Fibroblast of skin of scalp (primary cell): ENCODE measurements at regions not wholly inside any gene's neighbourhood (a gene's known extent, or its start where the extent isn't known, plus 50 kb on each side); places are given as distances from the start of the nearest gene placed in this dataset.
A peak's percentile ranks its signal among the peaks of the same experiment; 100 is the strongest.

Experiments
- DNase-seq: peaks from one replicate; pipeline ENCODE4 v3.0.0-alpha.2; 2013

GRCh38 chr11:30811226-30811755, 225.1 kb upstream of the MPPED2 start:
- DNase-seq: no peak

GRCh38 chr11:30810116-30810515, 224.0 kb upstream of the MPPED2 start:
- DNase-seq: no peak

- no peak for DNase-seq
Measured at GRCh38 chr11:30801357-30801756, 215.2 kb upstream of the MPPED2 start.

GRCh38 chr11:30800904-30801303, 214.8 kb upstream of the MPPED2 start:
- no peak for DNase-seq

- DNase-seq: no peak
Measured at GRCh38 chr11:30798547-30799236, 212.5 kb upstream of the MPPED2 start.

DNA sequence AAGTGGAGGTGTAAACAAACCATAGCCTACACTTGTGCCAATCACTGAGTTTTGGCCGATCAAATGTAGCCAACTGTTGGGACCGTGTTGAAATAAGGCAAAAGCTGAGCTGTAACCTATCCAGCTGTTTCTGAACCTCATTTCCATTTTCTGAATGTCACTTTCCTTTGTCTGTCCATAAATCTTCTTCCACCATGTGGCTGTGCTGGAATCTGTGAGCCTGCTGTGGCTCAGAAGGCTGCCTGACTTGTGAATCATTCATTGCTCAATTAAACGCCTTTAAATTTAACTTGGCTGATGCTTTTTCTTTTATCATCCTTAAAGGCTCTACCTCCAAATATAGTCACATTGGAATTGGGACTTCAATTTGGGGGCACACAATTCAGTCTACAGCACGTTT, 203.1 kb upstream of the MPPED2 start:
- peak; percentile 80 for DNase-seq

DNA sequence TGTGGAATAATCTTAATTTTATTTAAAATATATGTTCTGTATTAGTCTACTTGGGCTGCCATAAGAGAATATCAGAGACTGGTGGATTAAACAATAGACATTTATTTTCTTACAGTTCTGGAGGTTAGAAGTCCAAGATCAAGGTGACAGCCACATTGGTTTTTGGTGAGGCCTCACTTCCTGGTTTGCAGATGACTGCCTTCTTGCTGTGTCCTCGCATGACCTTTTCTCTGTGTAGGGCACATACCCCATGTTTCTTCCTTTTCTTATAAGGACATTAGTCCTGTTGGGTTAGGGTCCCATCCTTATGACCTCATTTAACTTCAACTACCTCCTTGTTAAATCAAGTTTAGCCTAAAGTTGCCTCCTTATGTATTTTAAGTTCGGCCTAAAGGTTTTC, 202.7 kb upstream of the MPPED2 start:
- DNase-seq: peak; percentile 21

GRCh38 chr11:30786256-30787110, 200.3 kb upstream of the MPPED2 start:
- DNase-seq: peak; percentile 27

DNA sequence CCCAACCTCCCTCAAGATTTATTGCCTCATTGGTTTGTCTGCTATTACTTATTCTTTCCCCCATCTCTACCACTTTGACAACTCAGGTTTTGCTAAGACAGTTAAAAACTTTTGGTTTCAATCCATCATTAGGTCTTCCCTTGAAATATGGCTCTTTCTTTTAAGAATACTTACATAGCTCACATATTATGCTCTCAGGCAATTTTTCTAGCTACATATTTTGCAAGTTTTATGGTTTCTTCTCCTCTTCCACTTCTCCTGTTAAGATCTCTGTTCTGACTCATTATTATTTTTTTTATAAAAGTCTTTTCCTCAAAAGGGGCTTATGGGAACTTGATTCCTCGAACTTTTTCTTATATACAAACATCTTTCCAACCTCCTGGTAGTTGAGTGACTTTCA, 192.4 kb upstream of the MPPED2 start:
- DNase-seq: peak; percentile 13

DNA sequence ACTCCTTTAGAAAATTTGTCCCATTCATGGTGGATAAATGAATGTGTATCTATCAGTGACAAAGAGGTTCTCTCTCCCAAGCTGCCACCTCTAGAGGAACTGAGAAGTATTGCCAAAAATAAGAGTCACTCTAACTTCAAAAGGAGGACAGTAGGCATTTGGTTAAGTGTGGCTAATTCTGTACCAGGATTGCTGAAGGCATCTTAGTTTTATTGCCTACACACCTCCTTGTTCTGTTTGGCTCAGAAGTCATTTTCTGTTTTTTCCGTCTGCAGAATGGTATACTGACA, 189.0 kb upstream of the MPPED2 start:
- no peak for DNase-seq

DNA sequence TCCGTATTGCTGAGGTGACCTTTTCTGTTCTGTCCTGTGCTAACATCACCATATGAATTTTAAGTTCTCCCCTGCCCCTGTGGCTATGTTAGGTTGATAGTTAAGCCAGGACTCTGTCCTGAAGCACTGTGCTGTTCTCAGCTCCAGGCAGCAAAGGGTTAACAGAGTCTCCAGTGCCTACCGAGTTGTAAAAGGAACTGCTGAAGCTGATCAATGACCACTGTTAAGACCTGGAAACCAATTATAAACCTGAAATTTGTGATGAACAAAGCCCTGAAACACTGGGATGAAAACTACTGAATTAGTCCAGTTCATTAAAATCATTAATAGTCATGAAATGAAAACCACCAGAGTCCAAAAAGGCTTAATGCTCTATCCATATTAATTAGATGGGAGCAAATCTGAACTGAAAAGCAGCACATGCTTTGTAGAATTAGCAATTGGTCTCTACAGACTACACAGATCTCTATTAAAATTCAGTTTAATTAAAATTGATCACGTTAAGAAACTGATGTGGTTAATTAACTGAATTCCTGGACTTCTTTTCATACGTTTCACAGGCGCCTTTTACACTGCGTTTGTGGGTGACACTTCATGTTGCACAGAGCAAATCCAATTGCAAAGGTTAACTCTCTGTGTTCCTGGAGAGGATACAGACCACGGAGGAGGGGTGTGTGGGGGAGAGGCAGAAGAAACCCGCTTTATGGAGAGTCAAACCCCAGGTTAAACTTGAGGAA, 188.5 kb upstream of the MPPED2 start:
- no peak for DNase-seq

DNA sequence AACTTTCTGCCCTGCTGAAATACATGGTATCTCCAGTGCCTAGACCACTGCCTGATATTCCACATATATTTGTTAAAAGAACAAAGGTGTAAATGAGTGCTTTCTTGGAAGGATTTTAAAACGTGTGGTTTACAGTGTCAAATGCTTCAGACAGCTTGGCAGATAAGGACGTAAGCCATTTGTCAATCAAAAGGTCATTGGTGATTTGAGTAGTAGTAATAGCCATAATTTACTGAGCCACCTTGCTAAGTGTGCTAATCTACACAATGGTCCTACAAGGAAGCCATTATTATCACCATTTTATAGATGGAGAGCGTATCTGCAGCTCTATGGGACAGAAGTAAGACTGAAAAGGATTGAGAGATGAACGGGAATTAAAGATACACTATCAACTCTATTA, 186.8 kb upstream of the MPPED2 start:
- DNase-seq: no peak

DNA sequence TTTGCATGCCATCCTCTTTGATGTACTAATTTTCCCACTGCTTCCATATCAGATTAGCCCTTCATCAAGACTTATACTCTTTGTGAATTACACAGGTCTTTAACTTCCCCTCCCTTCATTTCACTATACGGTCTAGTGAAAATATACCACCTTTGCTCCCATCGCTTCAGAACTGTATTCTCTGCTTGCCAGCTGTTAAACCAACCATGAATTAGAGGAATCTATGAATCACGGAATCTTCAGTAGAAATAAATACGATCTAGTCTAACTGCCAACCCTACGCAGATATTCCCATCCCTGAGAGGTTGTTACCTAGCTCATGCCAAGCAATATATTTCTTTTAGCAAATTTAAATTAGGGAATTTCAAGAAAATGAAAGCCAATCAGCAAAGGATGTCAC, 177.8 kb upstream of the MPPED2 start:
- no peak for DNase-seq

DNA sequence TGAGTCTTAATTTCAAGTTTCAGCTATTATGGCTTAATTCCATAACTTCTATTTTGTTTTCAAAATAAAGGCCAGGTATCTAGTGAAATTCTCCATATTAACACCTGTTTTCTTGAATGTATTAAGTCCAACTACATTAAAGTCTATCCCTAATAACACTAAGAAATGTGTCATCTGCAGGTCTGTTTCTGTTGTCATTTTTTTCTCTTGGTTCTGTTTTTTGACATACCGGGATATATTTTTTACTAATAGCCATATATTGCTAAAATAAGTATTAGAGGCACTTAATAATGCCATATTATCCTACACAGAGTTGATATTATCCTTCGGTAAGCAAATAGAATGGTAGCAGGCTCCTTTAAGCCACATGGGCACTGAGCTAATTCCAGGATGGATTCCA, 176.0 kb upstream of the MPPED2 start:
- DNase-seq: no peak

DNA sequence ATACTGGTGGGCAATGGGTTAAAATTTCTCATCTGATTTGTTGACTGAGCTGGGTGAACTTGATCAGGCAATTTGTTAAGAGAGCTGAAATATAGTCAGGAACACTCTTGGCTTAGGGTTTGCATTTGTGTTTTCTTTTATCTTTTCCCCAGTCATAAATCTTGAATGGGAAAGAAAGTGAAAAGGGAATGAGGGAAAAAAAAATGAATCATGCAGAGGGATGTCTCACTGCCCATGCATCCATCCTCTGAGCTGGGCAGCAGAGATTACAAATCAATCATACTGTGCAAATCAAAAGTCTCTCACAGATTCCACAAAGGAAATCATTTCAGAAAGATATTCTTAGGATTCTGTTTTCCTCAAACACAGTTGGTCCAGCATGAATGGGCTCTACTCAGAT, 174.2 kb upstream of the MPPED2 start:
- no peak for DNase-seq

DNA sequence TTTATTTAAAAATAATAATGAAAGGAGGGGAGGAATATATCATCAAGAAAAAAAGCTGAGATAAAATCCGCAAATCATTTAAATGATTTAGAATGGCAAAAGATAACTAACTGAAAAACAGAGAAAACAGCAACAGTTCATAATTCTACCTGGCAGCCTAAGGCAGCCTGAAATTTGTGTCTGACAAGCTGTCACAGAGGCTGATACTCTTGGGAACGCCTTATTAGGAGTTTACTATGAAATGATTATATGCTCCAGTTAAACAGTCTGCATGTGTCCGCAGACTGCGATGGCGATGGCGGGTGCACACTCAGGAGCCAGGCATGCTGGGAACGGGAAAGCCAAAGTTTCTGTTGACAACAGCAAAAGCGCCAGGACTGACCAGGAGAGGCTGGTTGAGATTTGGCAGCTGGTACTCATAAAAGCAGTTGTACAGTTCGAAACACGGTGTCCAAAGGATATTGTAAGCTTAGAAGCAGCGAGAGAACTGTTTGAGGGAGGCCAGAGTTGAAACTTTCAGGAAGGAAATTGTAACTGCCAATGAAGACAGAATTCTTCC, 172.9 kb upstream of the MPPED2 start:
- DNase-seq: no peak

DNA sequence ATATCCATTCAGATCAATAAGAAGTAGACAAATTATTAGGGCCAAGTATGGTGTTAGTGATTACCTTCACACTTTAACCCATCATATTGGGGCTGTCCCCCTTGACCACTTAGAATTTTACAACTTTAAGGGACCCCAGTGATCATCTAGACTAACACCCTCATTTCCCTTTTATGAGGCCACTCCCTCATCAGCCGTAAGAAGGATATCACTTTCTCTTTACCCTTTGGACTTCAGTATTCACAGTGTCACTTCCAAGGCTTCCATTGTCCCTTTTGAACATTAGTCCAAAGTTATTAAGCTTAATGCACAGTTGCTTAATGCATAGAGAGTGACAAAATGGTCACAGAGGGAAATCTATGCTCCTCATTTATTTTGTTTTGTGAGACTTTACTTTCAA, 172.4 kb upstream of the MPPED2 start:
- no peak for DNase-seq

DNA sequence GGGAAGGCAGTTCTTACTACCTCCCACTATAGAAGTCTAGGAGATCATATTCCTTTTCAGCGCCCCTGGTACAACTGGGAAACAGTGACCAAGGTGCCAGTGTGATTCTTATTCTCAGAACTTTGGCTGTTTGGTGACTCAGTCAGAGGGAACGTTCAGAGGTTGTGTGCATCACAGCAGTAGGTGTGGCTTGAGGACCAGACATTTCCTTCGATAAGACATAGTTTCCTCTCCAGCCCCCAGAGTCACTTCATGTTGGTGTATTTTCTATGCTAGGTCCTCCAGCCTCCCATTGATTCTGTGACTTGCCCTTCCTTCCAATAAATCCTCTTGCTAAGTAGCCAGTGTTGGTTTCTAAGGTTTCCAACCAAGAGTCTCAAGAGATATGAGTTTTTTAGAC, 171.9 kb upstream of the MPPED2 start:
- DNase-seq: no peak

DNA sequence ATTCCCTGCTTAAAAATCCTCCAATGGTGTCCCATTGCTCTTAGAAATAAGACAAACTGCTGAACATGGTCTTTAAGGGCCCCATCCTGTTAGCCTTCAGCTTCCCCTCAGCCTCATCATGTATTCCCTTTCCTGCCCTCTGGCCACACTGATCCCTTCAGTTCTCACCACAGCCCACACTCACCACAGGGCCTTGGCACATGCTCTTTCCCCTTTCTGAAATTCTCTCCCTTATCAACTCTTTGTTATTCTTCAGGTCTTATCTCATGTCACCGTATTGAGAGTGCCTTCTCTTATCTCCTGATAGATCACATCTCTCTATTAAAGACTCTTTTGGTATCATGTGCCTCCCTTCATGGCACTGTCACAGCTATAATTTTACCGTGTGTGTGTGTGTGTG, 167.8 kb upstream of the MPPED2 start:
- no peak for DNase-seq

DNA sequence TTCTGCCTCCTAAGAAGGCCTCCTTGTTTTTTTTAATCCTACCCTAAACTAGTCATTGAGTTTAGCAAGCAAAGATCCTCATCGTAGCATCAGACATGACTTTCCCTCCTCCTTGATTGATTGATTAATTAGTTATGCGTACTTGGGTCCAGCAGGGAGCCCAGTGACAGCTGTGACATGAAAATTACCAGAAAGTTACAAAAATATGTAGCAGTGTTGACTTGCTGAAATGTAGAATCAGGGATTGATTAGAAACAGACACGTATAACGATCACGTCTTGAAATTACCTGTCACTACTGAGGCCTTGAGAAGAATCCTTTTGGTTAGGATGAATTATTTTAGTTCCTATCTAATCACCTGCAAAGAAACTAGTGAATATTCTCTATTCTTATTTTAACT, 167.4 kb upstream of the MPPED2 start:
- DNase-seq: no peak

DNA sequence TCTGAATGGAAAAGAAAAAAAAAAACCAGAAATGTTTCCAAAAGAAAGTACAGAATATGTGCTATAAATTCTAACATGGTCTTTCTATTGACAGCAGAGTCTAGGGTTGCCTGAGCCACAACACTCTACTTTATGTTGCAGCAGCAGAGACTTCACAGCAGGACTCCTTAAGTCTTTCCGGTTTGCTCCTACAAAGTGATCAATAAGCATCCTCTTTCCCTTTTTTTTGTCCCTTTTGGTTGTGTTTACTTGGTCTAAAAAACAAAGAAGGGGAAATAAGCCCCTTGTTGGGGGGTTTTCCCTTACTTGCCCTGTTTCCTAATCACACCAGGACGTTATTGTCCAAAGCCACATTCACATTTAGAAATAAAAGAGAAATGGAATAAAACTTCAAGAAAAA, 163.1 kb upstream of the MPPED2 start:
- no peak for DNase-seq

DNA sequence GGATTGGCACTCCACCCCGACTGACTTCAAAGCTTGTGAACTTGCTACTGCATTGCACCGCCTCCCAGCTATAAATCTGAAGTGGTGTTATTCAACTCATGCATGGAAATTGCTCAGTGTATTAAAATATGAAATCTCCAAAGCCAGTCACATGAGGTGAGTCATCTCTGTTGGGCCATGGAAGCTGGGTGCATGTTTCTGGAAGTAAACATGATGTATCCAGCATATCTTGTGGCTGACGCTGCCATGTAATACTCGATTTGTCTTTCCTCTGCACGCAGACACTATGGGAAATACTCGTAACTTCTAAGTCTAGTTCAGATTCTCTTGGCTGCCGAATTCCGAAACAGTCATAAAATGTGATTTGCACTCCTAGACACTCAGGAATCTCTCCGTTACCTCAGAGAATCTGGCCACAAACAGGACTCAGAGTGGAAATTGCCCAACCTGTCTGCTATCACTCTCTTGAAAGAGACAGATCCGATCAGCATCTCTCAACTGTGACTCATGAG, 154.9 kb upstream of the MPPED2 start:
- peak; percentile 1 for DNase-seq

GRCh38 chr11:30740091-30740490, 153.9 kb upstream of the MPPED2 start:
- no peak for DNase-seq
